GM12878 (cell line): ENCODE measurements at regions not wholly inside any gene's neighbourhood (a gene's known extent, or its start where the extent isn't known, plus 50 kb on each side); places are given as distances from the start of the nearest gene placed in this dataset.

Source experiments
- ASH2L ChIP-seq: fragments of 300-600, 200-600 bp; sonication (generic); IDR thresholded peaks from 2 replicates; pipeline ENCODE4 v1.6.1; 2017; ENCODE audit warnings: low read depth, mild to moderate bottlenecking, borderline replicate concordance
- ATF2 ChIP-seq: IDR thresholded peaks from 2 replicates; pipeline ENCODE4 v1.6.1; 2012; ENCODE audit warnings: low read length, inconsistent platforms
- ATF3 ChIP-seq: IDR thresholded peaks from 2 replicates; pipeline ENCODE4 v1.6.1; 2011; ENCODE audit warnings: low read depth, mild to moderate bottlenecking, low read length, moderate library complexity, borderline replicate concordance; ENCODE audit errors: extremely low read depth
- ATF7 ChIP-seq: fragments of 450-650 bp; IDR thresholded peaks from 2 replicates; pipeline ENCODE4 v1.6.1; 2016; ENCODE audit warnings: low read depth, mild to moderate bottlenecking
- BCL3 ChIP-seq: IDR thresholded peaks from 2 replicates; pipeline ENCODE4 v1.6.1; 2011; ENCODE audit warnings: borderline replicate concordance, low read depth, mild to moderate bottlenecking, moderate library complexity, low read length; ENCODE audit not compliant: insufficient read depth, poor library complexity, severe bottlenecking
- BMI1 ChIP-seq: fragments of 450-650 bp; IDR thresholded peaks from 2 replicates; pipeline ENCODE4 v1.6.1; 2016; ENCODE audit warnings: mild to moderate bottlenecking, moderate library complexity, borderline replicate concordance
- BRCA1 ChIP-seq: IDR thresholded peaks from 2 replicates; pipeline ENCODE4 v1.6.1; 2011; ENCODE audit warnings: low read depth, low read length, improper control_type of control experiment
- CBX3 ChIP-seq: fragments of 200-600 bp; sonication (generic); IDR thresholded peaks from 2 replicates; pipeline ENCODE4 v1.6.1; 2016; ENCODE audit warnings: low read depth, borderline replicate concordance
- CBX5 ChIP-seq: sonication (generic); IDR thresholded peaks from 2 replicates; pipeline ENCODE4 v1.6.1; 2016; ENCODE audit warnings: low read depth, moderate library complexity, mild to moderate bottlenecking, inconsistent platforms
- CREB1 ChIP-seq: IDR thresholded peaks from 2 replicates; pipeline ENCODE4 v1.6.1; 2012; ENCODE audit warnings: low read depth, mild to moderate bottlenecking, inconsistent platforms
- ESRRA ChIP-seq: IDR thresholded peaks from 2 replicates; pipeline ENCODE4 v1.6.1; 2012; ENCODE audit warnings: mild to moderate bottlenecking, low read length, improper control_type of control experiment
- FOXM1 ChIP-seq: IDR thresholded peaks from 2 replicates; pipeline ENCODE4 v1.6.1; 2012; ENCODE audit warnings: low read depth, mild to moderate bottlenecking, inconsistent platforms, low read length, moderate library complexity
- IRF3 ChIP-seq: fragments of 450-650 bp; IDR thresholded peaks from 2 replicates; pipeline ENCODE4 v1.6.1; 2014; ENCODE audit warnings: mild to moderate bottlenecking
- KDM1A ChIP-seq: fragments of 200-600 bp; sonication (generic); IDR thresholded peaks from 2 replicates; pipeline ENCODE4 v1.6.1; 2016; ENCODE audit warnings: borderline replicate concordance
- MAX ChIP-seq: IDR thresholded peaks from 2 replicates; pipeline ENCODE4 v1.6.1; 2012; ENCODE audit warnings: low read depth, low read length, improper control_type of control experiment
- MTA3 ChIP-seq: IDR thresholded peaks from 2 replicates; pipeline ENCODE4 v1.6.1; 2012; ENCODE audit warnings: low read length, inconsistent platforms, borderline replicate concordance
- NFYA ChIP-seq: IDR thresholded peaks from 2 replicates; pipeline ENCODE4 v1.6.1; 2011; ENCODE audit warnings: low read depth, mild to moderate bottlenecking, low read length, improper control_type of control experiment, borderline replicate concordance
- POLR2AphosphoS2 ChIP-seq: IDR thresholded peaks from 2 replicates; pipeline ENCODE4 v1.6.1; 2011; ENCODE audit warnings: low read depth, mild to moderate bottlenecking, low read length, improper control_type of control experiment, moderate library complexity
- RELA ChIP-seq: fragments of 450-650 bp; IDR thresholded peaks from 2 replicates; pipeline ENCODE4 v1.8.0; 2014; ENCODE audit warnings: borderline replicate concordance; ENCODE audit not compliant: partially characterized antibody
- RUNX3 ChIP-seq: IDR thresholded peaks from 2 replicates; pipeline ENCODE4 v1.6.1; 2012; ENCODE audit warnings: low read length, inconsistent platforms
- SP1 ChIP-seq: IDR thresholded peaks from one replicate; pipeline ENCODE4 v1.6.1; 2011; ENCODE audit warnings: low read depth, low read length
- SPI1 ChIP-seq: IDR thresholded peaks from 2 replicates; pipeline ENCODE4 v1.6.1; 2011; ENCODE audit warnings: low read depth, mild to moderate bottlenecking, low read length, moderate library complexity, borderline replicate concordance; ENCODE audit not compliant: insufficient read depth
- TARDBP ChIP-seq: IDR thresholded peaks from 2 replicates; pipeline ENCODE4 v1.6.1; 2016; ENCODE audit warnings: borderline replicate concordance
- ZBTB11 ChIP-seq: fragments of 450-650 bp; formaldehyde crosslinking; IDR thresholded peaks from 2 replicates; pipeline ENCODE4 v1.5.0; 2022; ENCODE audit warnings: mild to moderate bottlenecking, missing genetic modification characterization

GRCh38 chr2:230650585-230651137 is 62.0 kb upstream of the CAB39 start (continued):
- TF ChIP-seq IRF3 (no peak), BCL3 (peak; percentile 72), TARDBP (no peak), KDM1A (no peak), SP1 (no peak), BMI1 (no peak), ATF2 (no peak), SPI1 (no peak), FOXM1 (0 out of 2 replicates have a peak, but pooled peaks have one; percentile 67), BRCA1 (no peak), RUNX3 (0 out of 2 replicates have a peak, but pooled peaks have one; percentile 4), CBX3 (no peak), ESRRA (no peak), ASH2L (no peak), NFYA (no peak), POLR2AphosphoS2 (no peak), MTA3 (0 out of 2 replicates have a peak, but pooled peaks have one; percentile 66), CREB1 (no peak), RELA (no peak), ATF3 (no peak), MAX (0 out of 2 replicates have a peak, but pooled peaks have one; percentile 71), CBX5 (0 out of 2 replicates have a peak, but pooled peaks have one; percentile 7), ZBTB11 (no peak), ATF7 (peak; percentile 63)
